GM18520 (cell line): ENCODE measurements at regions not wholly inside any gene's neighbourhood (a gene's known extent, or its start where the extent isn't known, plus 50 kb on each side); places are given as distances from the start of the nearest gene placed in this dataset.

Source experiments
- ATAC-seq: cut with Tn5 transposase; IDR thresholded peaks from one replicate; pipeline ENCODE4 v1.9.1; 2021; ENCODE audit not compliant: unreplicated experiment

GRCh38 chr16:65661558-65661957 is 539.7 kb upstream of the CDH11 start:
- no peak for ATAC-seq

GRCh38 chr16:65660390-65660789 is 538.5 kb upstream of the CDH11 start:
- no peak for ATAC-seq

GRCh38 chr16:65659758-65660157 is 537.9 kb upstream of the CDH11 start:
- ATAC-seq: no peak

GRCh38 chr16:65658787-65659220 is 536.9 kb upstream of the CDH11 start:
- ATAC-seq: no peak

GRCh38 chr16:65658349-65658748 is 536.5 kb upstream of the CDH11 start:
- no peak for ATAC-seq

GRCh38 chr16:65657556-65657955 is 535.7 kb upstream of the CDH11 start:
- ATAC-seq: no peak

GRCh38 chr16:65657071-65657494 is 535.2 kb upstream of the CDH11 start:
- no peak for ATAC-seq

GRCh38 chr16:65655802-65656201 is 533.9 kb upstream of the CDH11 start:
- no peak for ATAC-seq

- no peak for ATAC-seq
Measured at GRCh38 chr16:65648101-65648500, 526.2 kb upstream of the CDH11 start.

- ATAC-seq: no peak
Measured at GRCh38 chr16:65644821-65645220, 523.0 kb upstream of the CDH11 start.

- no peak for ATAC-seq
Measured at GRCh38 chr16:65641762-65642289, 520.0 kb upstream of the CDH11 start.

GRCh38 chr16:65641049-65641761 is 519.3 kb upstream of the CDH11 start:
- ATAC-seq: no peak

GRCh38 chr16:65634833-65635232 is 513.0 kb upstream of the CDH11 start:
- no peak for ATAC-seq

GRCh38 chr16:65634291-65634690 is 512.4 kb upstream of the CDH11 start:
- ATAC-seq: no peak

- ATAC-seq: no peak
Measured at GRCh38 chr16:65624666-65625065, 502.8 kb upstream of the CDH11 start.

GRCh38 chr16:65624229-65624628 is 502.4 kb upstream of the CDH11 start:
- ATAC-seq: no peak

- no peak for ATAC-seq
Measured at GRCh38 chr16:65622871-65623270, 501.0 kb upstream of the CDH11 start.

- no peak for ATAC-seq
Measured at GRCh38 chr16:65622151-65622550, 500.3 kb upstream of the CDH11 start.

GRCh38 chr16:65621640-65622039 is 499.8 kb upstream of the CDH11 start:
- no peak for ATAC-seq

GRCh38 chr16:65619606-65620005 is 497.7 kb upstream of the CDH11 start:
- no peak for ATAC-seq

GRCh38 chr16:65618931-65619330 is 497.1 kb upstream of the CDH11 start:
- no peak for ATAC-seq

- ATAC-seq: no peak
Measured at GRCh38 chr16:65618333-65618732, 496.5 kb upstream of the CDH11 start.

GRCh38 chr16:65617421-65617820 is 495.6 kb upstream of the CDH11 start:
- no peak for ATAC-seq
